ENCODE measurements at regions not wholly inside any gene's neighbourhood (a gene's known extent, or its start where the extent isn't known, plus 50 kb on each side); places are given as distances from the start of the nearest gene placed in this dataset.

- TF ChIP-seq CTCF (IDR thresholded peaks at IDR 0.05) (no peak), POLR2A (IDR thresholded peaks at IDR 0.05) (no peak)
Measured at GRCh38 chr2:138324068-138324771, 177.3 kb upstream of the SPOPL start.

All from lower leg skin (tissue), 3 donors.